DMS53 treated with DMSO at 0.1 percent for 48 hours (cell line): ENCODE measurements at regions not wholly inside any gene's neighbourhood (a gene's known extent, or its start where the extent isn't known, plus 50 kb on each side); places are given as distances from the start of the nearest gene placed in this dataset.
"Not testable (repeated sequence)": the region's sequence is repeated elsewhere in the genome, so short reads cannot be mapped to it uniquely, and the experiment has no call there.

Source experiments
- DNase-seq: peaks from one replicate; lab custom pipeline; 2025; ENCODE audit not compliant: unreplicated experiment; lab: John Stamatoyannopoulos, UW

DNA sequence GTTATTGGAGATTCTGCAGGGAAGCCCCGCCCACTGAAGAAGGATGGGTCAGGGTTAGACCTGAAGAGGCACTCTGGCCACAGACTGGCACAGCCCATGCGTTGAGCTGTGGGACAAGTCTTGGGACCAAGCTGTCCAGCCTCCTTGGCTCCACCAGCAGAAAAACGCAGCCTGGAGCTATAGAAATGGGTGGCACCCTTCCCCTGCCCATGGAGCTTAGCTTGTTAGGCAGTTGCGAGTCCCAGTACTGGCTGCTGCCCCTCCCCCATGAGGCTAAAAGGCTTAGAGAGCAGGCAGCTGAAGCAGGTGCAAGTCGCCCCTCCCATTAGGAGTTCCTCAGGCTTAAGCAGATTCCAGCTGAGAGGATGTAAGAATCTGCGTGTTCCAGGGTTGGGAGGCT, 1124.0 kb upstream of the TMEM132C start:
- DNase-seq: no peak

DNA sequence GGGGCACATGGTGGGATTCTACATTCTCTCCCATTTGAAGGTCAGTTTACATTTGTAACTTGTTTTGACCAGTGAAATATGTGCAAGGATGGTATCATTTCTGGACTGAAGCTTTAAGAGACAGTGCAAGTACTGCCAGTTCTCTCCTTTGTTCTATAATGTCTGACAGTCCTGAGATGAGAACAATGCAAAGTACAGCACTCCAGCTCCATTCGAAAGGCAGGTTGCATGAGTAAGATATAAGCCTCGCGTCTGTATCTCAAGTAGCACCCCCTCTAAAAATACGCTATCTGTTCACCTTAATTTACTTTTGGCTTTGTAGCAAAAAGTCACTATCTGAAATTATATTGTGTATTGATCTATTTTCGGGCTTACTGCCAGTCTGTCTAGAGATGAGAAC, 1122.2 kb upstream of the TMEM132C start:
- DNase-seq: no peak

DNA sequence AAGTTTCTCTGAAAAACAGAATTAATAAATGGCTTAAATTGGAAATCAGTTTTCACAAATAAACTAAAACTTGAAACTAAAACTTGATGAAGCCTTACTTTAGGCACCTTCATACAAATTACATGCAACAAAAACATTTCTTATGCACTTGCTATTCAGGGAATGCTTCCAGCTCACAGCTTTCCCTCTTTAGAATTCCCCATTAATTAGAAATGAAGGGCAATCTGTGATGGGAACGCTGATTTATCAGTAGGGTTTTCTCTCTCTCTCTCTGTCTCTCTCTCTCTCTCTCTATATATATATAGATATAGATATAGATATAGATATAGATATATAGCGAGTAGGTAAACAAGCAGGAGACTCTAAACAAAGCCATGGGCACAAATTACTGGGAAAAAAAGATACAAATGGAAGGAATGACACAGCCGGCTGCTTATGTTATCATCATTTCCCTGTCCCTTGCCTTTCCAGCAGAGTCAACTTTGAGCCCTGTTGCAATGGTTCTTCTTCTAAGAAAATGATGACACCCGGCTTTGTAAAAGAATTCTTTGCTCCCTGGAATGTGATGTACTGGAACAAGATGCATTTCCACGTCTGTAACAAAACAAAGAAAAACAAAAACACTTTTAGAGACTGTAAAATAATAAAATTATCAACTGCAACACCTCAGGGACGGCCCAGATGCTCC, 1121.6 kb upstream of the TMEM132C start:
- DNase-seq: no peak

DNA sequence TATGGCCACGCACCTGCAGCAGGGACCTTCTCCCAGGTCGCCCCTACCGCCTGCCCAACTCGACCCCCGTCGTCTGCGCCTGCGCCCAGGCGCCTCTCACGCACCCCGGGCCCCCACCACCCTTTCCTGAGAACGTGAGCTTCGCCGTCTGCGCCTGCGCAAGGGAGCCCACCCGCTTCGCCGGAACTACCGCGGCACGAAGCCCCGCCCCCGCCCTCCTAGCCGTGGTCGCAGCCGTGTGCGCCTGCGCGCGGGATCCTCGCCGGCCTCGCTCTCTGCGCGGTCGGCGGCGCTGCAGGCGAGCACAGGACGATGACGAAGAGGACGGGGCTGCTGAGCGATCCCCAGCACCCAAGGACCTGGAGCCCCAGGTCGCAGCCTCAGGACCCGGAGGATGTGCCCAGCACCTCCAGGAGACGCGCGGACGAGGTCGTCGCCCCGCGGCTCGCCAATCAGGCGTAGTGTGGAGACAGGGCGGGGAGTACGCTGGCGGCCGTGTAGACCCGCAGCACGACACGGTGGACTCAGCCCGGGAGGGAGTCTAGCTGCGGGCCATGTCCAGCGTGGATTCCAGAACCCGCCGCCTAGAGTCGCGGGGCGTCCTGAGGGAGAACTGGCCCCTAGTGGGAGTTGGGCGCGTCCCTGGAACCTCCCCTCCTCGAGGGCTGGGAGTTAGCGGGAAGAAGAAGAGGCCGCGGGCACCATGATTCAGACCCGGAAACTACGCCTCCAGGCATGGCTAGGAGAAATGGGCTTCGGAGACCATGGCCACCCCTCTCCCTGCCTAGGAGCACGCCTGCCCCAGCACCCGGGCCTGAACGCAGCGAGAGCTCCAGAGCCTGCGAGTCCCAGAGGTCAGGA, 1120.8 kb upstream of the TMEM132C start:
- DNase-seq: peak; percentile 10

DNA sequence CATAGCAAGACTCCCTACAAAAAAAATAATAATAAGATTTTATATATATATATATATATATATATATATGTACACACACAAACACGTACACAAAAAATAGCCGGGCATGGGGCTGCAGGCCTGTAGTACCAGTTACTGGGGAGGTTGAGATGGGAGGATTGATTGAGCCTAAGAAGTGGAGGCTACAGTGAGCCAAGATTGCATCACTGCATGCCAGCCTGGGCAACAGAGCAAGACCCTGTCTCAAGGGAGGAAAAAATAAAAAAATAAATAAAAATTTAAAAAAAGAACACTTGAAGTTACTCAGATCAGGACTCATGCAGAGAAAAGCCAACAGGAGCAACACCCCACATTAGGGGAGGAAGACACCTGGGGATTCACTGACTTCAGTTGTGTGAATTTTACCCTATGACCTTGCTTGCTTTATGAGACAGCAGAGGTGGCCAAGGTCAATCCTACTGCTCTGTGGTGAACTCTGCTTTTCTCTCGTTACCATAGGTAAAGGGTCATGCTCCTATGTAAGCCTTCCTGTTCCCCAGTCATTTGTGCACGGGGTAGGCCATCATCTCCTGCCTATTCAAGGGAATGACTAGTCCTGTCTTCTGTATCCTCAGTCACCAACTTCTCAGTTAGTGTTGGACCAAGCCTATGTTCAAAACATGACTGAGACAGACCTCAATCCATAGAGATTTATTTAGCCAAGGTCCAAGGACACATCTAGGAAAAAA, 1119.8 kb upstream of the TMEM132C start:
- DNase-seq: no peak

DNA sequence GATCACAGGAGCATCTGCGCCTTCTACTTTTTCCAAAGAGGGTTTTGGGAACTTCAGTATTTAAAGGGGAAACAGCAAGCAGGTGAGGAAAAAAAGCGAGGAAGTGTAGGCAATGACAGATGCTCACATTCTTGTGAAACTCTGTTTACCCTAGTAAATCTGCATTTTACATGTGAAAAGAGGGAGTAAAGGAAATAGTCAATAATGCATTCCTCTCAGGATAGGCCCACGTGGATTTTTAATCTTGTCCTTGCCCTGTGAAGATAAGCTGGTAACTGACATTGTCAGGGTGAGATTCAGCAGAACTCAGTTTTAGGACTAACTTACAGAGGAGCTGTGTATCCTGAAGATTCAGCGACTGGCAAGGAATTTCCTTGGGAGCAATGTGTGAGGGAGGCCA, 1119.2 kb upstream of the TMEM132C start:
- DNase-seq: no peak

DNA sequence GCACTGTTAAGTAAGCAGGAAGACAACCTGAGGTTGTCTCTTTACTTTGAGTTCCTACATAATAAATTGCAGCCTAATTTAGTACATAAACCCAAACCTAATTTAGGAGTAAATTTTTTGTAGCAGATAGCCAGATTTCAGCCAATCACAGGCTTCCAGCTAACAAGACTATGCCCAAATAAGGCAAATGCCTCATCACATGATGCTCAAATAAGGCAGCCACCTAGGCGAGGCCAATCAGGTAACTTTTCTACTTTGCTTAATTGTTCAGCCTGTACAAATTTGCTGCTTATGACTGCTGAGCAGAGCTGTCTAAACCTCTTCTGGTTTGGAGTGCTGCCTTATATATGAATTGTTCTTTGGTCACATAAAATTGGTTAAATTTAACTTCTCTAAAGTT, 1118.7 kb upstream of the TMEM132C start:
- DNase-seq: no peak

DNA sequence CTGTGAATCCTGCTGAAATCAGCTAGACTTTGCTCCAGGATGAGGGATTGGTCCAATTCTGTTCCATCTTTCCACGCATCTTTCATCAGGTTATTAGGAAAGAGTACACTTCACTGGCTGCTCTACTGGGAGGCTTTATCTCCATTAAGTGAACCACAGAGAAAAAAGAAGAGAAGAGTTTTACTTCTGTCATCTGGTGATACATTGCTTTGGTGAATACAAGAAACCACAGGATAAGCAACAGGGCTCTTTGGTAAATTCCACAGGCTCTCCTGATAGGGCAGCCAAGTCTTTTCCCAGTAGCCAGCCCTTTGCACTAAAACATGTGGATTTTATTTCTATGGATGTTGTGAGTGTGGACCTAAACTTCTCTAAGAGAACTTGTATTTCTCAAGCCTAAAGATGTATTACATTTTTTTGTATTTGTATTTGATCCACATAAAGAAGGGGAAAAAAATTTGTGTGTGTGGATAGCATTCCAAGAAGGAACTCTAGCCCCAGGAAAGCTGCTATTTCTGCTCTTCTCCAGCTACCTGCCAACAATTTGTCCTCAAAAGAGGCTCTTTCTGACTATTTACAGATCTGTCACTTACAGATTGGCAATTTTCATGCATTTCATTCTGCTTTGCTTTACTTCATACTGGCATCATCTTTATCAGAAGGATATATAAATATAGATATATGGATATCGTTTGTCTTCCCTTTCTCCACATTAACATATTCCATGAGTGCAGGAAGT, 1117.6 kb upstream of the TMEM132C start:
- DNase-seq: no peak

DNA sequence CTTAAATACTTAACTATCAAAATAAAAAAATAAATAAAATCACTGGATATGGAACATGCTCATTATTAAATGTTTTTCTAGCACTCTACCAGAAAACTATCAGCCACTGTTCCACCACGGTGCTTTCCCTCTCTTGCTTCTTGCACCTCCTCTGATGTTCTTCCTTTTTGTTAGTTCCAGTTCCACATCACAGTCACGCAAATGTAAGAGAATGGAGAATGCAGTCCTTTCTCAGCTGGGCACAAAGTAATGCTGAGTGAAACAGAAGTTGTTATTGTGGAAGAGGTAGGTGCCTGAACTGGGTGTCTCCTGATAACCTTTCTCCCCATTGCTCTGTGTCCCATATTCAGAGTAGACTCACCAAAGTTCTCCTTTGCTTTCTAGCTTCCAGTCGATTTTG, 1116.9 kb upstream of the TMEM132C start:
- DNase-seq: no peak

DNA sequence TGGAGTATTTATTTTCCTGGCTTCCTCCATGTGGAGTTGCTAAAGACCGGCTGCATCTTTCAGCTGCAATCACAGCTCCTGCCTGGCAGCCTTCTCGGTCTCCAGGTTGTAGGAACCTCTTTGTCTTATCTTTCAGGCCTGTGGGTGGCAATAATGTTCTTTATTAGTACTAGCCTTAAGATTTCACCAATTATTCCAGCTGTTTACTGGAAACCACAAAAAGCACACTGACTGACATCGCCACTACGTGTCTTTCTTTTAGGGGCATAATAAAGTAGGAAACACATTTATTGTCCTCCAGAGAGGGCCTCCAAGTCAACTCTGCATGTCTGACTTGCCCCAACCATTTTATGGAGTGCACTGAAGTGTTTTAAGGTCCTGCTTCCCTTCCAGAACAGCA, 1116.5 kb upstream of the TMEM132C start:
- DNase-seq: no peak

DNA sequence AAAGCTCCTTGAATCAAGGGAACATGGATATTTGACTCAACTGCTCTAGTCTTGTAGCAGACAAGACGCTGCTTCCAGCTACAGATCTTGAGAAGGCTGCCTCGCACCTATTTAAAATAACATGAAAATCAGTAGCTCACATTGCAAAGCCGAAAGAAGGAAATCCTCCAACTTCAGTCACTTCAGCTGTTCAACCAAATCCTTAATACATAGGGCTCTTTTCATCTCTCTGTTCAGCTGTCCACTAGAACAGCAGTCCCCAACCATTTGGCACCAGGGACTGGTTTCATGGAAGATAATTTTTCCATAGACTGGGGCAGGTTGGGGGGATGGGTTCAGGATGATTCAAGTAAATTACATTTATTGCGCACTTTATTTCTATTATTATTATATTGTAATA, 1116.0 kb upstream of the TMEM132C start:
- DNase-seq: no peak

DNA sequence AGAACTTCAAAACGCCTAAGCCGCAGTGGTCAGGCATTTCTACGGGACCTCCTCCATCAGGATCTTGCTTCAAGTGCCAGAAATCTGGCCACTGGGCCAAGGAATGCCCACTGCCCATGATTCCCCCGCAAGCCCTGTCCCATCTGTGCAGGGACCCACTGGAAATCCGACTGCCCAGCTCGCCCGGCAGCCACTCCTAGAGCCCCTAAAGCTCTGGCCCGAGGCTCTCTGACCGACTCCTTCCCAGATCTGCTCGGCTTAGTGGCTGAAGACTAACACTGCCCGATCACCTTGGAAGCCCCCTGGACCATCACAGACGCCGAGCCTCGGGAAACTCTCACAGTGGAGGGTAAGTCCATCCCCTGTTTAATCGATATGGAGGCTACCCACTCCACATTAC, 1113.0 kb upstream of the TMEM132C start:
- no peak for DNase-seq

DNA sequence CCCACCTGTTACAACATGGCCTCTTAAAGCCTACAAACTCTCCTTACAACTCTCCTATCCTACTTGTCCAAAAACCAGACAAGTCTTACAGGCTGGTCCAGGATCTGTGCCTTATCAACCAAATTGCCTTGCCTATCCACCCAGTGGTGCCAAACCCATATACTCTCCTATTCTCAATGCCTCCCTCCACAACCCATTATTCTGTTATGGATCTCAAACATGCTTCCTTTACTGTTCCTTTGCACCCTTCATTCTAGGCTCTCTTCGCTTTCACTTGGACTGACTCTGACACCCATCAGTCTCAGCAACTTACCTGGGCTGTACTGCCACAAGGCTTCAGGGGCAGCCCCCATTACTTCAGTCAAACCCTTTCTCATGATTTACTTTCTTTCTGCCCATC, 1112.1 kb upstream of the TMEM132C start:
- DNase-seq: not testable (repeated sequence)

DNA sequence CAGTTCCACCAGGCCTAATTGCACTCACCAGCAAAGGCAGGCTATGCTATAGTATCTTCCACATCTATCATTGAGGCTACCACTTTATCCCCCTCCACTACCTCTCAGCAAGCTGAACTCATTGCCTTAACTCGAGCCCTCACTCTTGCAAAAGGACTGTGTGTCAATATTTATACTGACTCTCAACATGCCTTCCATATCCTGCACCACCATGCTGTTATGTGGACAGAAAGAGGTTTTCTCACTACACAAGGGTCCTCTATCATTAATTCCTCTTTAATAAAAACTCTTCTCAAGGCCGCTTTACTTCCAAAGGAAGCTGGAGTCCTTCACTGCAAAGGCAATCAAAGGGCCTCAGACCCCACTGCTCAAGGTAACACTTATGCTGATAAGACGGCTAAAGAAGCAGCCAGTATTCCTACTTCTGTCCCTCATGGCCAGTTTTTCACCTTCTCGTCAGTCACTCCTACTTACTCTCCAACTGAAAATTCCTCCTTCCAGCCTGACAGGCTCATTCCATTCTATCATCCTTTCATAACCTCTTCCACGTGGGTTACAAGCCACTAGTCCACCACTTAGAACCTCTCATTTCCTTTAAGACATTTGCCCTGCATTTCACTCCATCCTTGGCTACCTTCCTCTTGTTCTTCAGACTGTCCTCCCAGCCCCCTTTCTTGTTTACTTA, 1110.9 kb upstream of the TMEM132C start:
- DNase-seq: not testable (repeated sequence)

DNA sequence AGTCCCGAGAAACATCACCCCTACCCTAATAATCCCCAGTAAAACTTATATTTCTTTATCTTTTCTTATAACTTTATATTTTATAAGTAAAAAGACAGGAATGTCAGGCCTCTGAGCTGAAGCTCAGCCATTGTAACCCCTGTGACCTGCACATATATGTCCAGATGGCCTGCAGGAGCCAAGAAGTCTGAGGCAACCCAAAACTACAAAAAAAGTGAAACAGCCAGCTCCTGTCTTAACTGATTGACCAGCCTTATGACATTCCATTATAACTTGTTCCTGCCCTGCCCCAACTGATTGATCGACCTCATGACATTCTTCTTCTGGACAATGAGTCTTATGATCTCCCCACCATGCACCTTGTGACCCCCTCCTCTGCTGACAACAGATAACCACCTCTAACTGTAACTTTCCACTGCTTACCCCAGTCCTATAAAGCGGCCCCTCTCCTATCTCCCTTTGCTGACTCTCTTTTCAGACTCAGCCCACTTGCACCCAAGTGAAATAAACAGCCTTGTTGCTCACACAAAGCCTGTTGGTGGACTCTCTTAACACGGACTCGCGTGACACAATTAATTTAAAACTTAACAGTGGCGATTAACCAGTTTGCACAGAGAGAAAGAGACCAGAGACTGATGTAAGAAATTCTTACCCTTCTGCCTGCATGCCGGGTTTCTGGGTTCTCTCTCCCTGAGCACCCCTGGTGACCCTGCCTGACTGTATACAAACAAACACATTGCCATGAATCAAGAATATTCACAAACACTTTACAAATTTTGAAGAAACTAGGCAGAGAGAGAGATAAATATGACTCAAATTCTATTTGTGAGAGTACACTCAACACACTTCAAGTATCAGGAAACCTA, 1109.2 kb upstream of the TMEM132C start:
- DNase-seq: not testable (repeated sequence)

DNA sequence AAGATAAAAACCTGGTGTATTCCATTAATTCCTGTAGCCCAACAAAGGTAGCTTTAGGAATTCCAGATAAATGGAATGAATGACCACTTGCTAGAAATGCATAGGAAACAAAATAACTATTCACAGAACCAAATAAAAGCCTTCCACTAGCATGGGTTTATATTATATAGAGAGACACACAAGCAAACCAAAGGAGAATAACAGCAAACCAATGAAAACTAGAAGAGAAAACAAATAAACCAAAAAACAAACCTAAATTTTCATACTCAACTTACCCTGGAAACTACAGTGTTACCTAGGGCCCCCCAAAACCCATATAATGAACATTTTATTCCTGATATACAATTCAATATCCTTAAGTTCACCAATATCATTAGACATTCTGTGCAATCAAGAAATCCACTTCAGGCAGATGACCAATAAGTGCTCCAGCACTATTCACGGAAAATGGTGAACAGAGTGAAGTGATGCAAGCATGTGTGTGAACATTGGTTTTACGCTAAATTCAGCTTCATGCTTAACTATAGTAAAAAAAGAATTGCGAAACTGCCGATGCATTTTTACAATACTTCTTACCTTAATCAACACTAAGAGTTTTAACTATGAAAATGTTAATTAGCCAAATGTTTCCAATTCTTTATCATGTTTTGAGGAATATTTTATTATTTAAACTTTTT, 1108.4 kb upstream of the TMEM132C start:
- DNase-seq: no peak

DNA sequence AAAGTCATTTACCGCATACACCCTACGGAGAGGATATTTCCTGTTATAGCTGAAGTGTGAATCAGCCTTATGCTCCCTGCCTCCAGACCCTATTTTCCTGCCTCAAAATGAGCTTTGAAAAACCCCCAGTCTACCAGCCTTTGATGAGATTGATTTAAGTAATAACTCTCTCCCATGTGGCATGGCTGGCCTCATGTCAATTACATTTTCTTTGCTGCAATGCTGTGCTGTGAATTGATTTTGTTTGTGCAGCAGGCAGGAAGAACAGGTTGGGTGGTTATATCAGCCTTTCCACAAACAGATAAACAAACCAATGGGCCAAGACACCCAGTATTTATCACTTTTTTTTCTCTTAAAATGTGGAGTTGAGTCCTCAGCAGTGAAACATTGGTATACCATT, 1105.5 kb upstream of the TMEM132C start:
- no peak for DNase-seq

DNA sequence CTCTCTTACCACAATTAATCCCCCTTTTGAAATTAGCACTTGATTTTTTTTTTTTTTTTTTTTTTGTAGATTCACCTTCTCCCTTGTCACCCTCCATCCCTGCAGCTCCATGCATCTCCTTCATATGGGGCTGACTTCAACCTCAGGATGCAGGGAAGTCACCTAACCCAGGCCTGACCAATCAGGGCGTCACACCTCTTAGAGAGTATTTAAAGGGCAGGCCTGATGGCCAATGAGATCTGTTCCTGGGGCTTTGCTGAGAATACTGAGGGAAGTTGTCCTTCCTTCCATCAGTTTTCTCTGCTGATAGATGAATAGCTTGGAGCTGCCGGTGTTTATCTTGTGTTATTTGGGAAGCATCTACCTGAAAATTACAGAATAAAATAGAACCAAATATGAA, 1104.7 kb upstream of the TMEM132C start:
- DNase-seq: no peak

DNA sequence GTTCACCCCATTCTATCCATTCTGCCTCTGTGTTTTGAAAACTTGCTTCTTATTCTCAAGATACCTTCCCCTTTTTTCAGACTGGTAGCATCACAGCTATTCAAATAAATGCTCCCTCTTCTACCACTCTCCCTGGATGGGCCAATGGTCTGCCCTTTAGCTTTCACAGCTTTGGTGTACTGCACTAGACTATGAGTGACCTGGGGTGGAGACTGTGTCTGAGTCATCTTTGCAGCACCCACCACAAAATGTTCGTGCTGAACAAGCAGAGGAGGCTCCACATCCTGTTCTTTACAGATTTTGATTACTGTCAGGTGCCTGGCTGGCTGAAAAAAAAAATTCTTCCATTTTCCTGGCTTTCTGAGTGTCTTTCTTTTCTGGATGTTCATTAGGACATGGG, 1104.1 kb upstream of the TMEM132C start:
- DNase-seq: no peak
